ENCODE measurements at regions not wholly inside any gene's neighbourhood (a gene's known extent, or its start where the extent isn't known, plus 50 kb on each side); places are given as distances from the start of the nearest gene placed in this dataset.

DNA sequence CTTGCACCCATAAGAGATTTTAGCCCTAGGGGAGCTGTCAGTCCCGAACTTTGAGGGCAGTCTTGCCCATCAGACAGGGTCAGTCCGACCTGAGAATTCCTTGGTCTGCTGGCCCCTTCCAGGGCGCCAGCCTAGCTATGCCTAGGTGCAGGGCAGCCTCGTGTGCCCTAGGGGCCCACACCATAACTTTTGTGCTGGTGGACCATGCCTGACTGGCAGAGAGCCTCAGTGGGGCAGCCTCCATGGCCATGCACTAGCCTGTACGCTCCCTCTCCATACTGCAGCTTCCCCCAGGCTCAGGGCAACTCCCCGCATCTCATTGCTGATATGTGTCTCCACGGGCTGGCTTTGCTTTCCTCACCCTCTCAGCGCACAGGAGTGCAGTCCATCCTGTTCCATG lies 835.8 kb upstream of the ALCAM start:
- TF ChIP-seq POLR2A (IDR thresholded peaks at IDR 0.05; ENCODE audit: low read length) (no peak), GATA1 (IDR thresholded peaks at IDR 0.05; ENCODE audit: low read depth, low read length) (no peak)
